ENCODE measurements at regions not wholly inside any gene's neighbourhood (a gene's known extent, or its start where the extent isn't known, plus 50 kb on each side); places are given as distances from the start of the nearest gene placed in this dataset.

GRCh38 chr1:37157634-37158033 lies 123.3 kb upstream of the GRIK3 start:
- Histone ChIP-seq H3K56ac (ENCODE audit: insufficient read length, low read depth, low read length) (no peak overlapping the region), H3K23me2 (ENCODE audit: insufficient read length, low read depth, low read length, poor library complexity, severe bottlenecking) (no peaks in the 10 kb centered on the region), H3K14ac (ENCODE audit: insufficient read depth, low read length) (no peak overlapping the region), H3K18ac (ENCODE audit: insufficient read length, low read depth, low read length) (no peak overlapping the region), H3K79me1 (ENCODE audit: insufficient read depth, low read depth, low read length, poor library complexity, severe bottlenecking) (no peaks in the 10 kb centered on the region), H3T11ph (ENCODE audit: low read length) (no peak overlapping the region), H3K79me2 (ENCODE audit: insufficient read depth, low read length) (no peaks in the 10 kb centered on the region), H2BK120ac (ENCODE audit: low read depth, low read length, poor library complexity, severe bottlenecking) (no peak overlapping the region), H2BK5ac (ENCODE audit: insufficient read length, low read length) (no peak overlapping the region), H3K4me2 (ENCODE audit: insufficient read depth, insufficient read length, low read length) (no peak overlapping the region), H3K27me3 (ENCODE audit: insufficient read depth, low read length) (no peaks in the 10 kb centered on the region), H2AK5ac (ENCODE audit: insufficient read length, low read length) (no peak overlapping the region), H3K23ac (ENCODE audit: insufficient read length, low read depth, low read length) (no peak overlapping the region), H3K9ac (ENCODE audit: extremely low read depth, insufficient read length, low read length) (no peak overlapping the region), H3K27ac (ENCODE audit: insufficient read length, low read depth, low read length) (no peak overlapping the region), H3K4me1 (ENCODE audit: insufficient read depth, low read length) (no peaks in the 10 kb centered on the region), H4K8ac (replicated peaks; ENCODE audit: insufficient read length, low read depth, low read length) (no peak overlapping the region), H3K4ac (ENCODE audit: low read depth, low read length) (no peak overlapping the region), H4K91ac (ENCODE audit: insufficient read length, low read depth, low read length) (no peak overlapping the region), H4K20me1 (ENCODE audit: control insufficient read depth, insufficient read depth, insufficient read length) (no peaks in the 10 kb centered on the region), H2AFZ (ENCODE audit: low read length) (no peak overlapping the region), H2BK20ac (ENCODE audit: low read depth, low read length, poor library complexity, severe bottlenecking) (no peak overlapping the region), H4K5ac (ENCODE audit: insufficient read length, low read depth, low read length) (no peak overlapping the region), H2BK15ac (ENCODE audit: low read depth, low read length) (no peak overlapping the region), H3K9me3 (ENCODE audit: control insufficient read depth, low read depth, low read length) (no peaks in the 10 kb centered on the region), H2BK12ac (ENCODE audit: insufficient read length, low read depth, low read length) (peak overlapping the region; percentile 19)
- H3K36me3 Mint-ChIP-seq (ENCODE audit: insufficient read depth in 1 of 3, low read depth in 3 of 3), result no peaks in the 10 kb centered on the region; a peak in 1 of 7 replicates
- H3K4me1 Mint-ChIP-seq, result no peaks in the 10 kb centered on the region
- H3K4me3 Mint-ChIP-seq, result no peak overlapping the region
- H3K27me3 Mint-ChIP-seq (ENCODE audit: low read depth), result peaks cover 13% of the 10 kb centered on the region
- no peak for DNase-seq
- peaks cover 7 to 15% of the 10 kb centered on the region in 2 experiments for H3K9me3 Mint-ChIP-seq
- TF ChIP-seq CTCF (conservative IDR thresholded peaks at IDR 0.05), result no peak
- no CpG with 5 or more reads among the region's 5 CpGs for WGBS (ENCODE audit: extremely low coverage, insufficient read length, low lambda C conversion rate)
- H3K27ac Mint-ChIP-seq, result no peak overlapping the region

Data from H9 (cell line).